Progenitor cell of endocrine pancreas (in vitro differentiated cells): ENCODE measurements at regions not wholly inside any gene's neighbourhood (a gene's known extent, or its start where the extent isn't known, plus 50 kb on each side); places are given as distances from the start of the nearest gene placed in this dataset.
"Not testable (repeated sequence)": the region's sequence is repeated elsewhere in the genome, so short reads cannot be mapped to it uniquely, and the experiment has no call there.

Experiments
- DNase-seq: peaks from one replicate; pipeline ENCODE4 v3.0.0; 2021; ENCODE audit warnings: low spot score; ENCODE audit not compliant: unreplicated experiment
- H3K27ac Mint-ChIP-seq: 2 replicates; pipeline ENCODE4 v1.8.0; 2021; ENCODE audit warnings: mild to moderate bottlenecking, moderate library complexity, mixed read lengths
- H3K27me3 Mint-ChIP-seq: 2 replicates; pipeline ENCODE4 v1.8.0; 2021; ENCODE audit warnings: mixed read lengths
- H3K36me3 Mint-ChIP-seq: 2 replicates; pipeline ENCODE4 v1.8.0; 2022; ENCODE audit warnings: mixed read lengths; ENCODE audit not compliant: insufficient read depth
- H3K4me1 Mint-ChIP-seq: 2 replicates; pipeline ENCODE4 v1.8.0; 2021; ENCODE audit warnings: low read depth, mixed read lengths
- H3K4me3 Mint-ChIP-seq: 2 replicates; pipeline ENCODE4 v1.8.0; 2021; ENCODE audit warnings: low read depth, mild to moderate bottlenecking, moderate library complexity, mixed read lengths
- H3K9me3 Mint-ChIP-seq: 2 replicates; pipeline ENCODE4 v1.8.0; 2021; ENCODE audit warnings: low read depth, mixed read lengths

GRCh38 chr12:9421520-9422086 is 186.1 kb downstream of the KLRB1 start:
- H3K27ac Mint-ChIP-seq, H3K36me3 Mint-ChIP-seq, H3K27me3 Mint-ChIP-seq, H3K4me3 Mint-ChIP-seq, DNase-seq, H3K9me3 Mint-ChIP-seq, H3K4me1 Mint-ChIP-seq: not testable (repeated sequence)

DNA sequence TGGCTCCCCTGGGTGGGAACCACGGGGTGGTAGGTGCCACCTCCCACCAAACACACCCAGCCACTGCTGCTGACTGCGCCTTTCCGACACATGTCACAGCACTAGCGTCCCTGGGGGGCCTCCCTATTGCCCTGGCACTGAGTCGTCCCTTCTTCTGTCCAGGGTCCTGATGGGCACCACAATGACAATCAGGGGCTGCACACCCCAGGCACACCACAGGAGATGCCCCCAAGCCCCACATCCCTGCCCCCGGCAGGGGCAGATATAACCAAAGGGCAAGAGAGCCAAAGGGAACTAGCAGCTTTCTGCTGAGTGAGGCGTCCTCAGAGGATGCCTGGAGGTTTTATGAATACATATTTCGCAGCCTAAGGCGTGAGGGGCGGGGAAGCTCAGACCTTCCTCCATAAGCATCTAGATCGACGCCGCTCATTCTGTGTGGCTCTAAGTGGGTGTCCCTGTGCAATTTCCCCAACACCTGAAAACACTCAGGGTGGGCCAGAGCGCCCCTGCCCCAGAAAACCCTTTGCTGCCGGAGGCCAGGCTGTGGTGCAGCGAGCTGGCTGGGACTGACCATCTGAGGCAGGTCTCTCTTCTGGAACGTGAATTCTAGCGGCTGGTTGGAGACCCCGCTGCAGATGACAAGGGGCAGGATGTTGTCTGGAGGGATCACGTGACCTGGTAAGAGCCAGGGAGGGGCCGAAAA is 186.7 kb downstream of the KLRB1 start:
- not testable (repeated sequence) for H3K27ac Mint-ChIP-seq, DNase-seq, H3K36me3 Mint-ChIP-seq, H3K27me3 Mint-ChIP-seq, H3K9me3 Mint-ChIP-seq, H3K4me1 Mint-ChIP-seq, H3K4me3 Mint-ChIP-seq

DNA sequence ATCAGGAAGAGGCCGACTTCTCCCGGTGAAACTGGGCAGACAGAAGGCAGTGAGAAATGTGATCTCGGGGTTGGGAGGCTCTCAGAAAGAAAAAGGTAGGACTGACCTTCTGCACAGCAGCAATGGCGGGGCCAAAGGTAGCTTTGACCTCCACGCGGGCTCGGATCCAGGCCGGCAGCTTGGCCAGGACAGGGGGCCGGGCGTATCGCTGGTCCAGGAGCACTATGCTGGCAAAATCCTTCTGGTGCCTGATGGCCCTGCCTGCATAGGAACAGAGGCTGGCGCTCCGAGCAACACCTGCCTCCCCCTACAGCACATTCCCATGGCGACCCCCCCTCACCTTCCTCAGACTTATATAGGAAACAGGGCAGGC is 189.1 kb downstream of the KLRB1 start:
- H3K4me3 Mint-ChIP-seq, H3K27ac Mint-ChIP-seq, H3K4me1 Mint-ChIP-seq, H3K36me3 Mint-ChIP-seq, DNase-seq, H3K27me3 Mint-ChIP-seq, H3K9me3 Mint-ChIP-seq: not testable (repeated sequence)

GRCh38 chr12:9417947-9418668 is 189.6 kb downstream of the KLRB1 start:
- not testable (repeated sequence) for H3K36me3 Mint-ChIP-seq, DNase-seq, H3K4me1 Mint-ChIP-seq, H3K27me3 Mint-ChIP-seq, H3K27ac Mint-ChIP-seq, H3K9me3 Mint-ChIP-seq, H3K4me3 Mint-ChIP-seq

DNA sequence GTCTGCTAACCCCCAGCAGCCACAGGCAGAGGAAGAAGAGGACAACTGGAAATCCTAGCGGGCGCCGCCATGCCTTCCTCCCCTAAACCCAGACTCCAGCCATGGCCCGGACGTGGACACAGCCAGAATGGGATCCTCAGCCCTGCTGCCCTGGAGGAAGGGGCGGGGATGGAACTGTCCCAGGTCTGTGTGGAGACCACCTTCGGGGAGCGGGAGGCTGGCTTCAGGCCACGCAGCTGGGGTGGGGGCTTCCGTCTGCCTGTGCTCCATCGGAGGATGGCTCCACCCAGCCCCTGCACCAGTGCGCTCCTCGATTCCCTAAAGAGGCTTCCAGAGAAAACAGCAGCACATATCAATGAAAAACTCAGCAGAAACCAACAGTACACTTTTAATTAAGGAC is 190.4 kb downstream of the KLRB1 start:
- not testable (repeated sequence) for H3K9me3 Mint-ChIP-seq, H3K4me1 Mint-ChIP-seq, H3K27me3 Mint-ChIP-seq, H3K4me3 Mint-ChIP-seq, H3K27ac Mint-ChIP-seq, DNase-seq, H3K36me3 Mint-ChIP-seq

DNA sequence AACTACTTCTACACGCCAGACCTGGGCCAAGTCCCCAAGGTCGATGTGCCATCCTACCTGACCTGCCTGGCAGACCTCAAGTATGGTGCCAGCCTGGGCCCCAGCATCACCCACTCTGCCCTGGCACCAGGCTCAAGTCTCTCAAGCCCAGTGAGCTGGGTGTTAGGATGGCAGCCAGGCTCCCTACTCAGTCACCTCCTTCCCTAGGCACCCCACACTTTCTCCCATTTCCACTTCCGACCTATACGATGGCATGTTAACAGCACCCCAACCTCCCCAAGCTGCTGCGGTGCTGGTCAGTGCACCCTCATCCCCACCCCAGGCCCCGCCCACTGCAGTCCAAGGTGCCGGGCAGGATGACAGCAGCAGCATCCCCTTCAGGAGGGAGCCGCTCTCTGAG is 191.4 kb downstream of the KLRB1 start:
- not testable (repeated sequence) for H3K4me3 Mint-ChIP-seq, DNase-seq, H3K36me3 Mint-ChIP-seq, H3K27ac Mint-ChIP-seq, H3K9me3 Mint-ChIP-seq, H3K4me1 Mint-ChIP-seq, H3K27me3 Mint-ChIP-seq

DNA sequence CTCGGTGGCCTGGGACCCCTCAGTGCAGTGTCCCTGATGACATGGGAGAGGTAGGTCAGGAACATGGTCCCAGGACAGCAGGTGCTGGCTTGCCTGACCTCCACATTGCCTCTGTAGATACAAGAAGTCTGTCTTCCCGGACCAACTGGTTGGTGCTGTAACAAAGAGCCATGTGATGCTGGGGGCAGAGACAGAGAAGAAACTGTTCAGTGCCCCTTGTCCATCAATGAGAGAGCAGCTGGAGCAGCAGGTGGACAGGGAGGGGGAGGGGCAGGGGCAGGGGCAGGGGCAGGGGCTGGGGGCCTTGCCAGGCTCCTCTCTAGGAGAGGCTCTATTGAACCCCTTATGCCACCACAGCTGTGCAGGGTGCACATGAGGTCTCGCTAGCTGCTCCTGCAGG is 191.8 kb downstream of the KLRB1 start:
- not testable (repeated sequence) for H3K27ac Mint-ChIP-seq, H3K36me3 Mint-ChIP-seq, H3K4me1 Mint-ChIP-seq, H3K27me3 Mint-ChIP-seq, DNase-seq, H3K4me3 Mint-ChIP-seq, H3K9me3 Mint-ChIP-seq

- H3K9me3 Mint-ChIP-seq, H3K4me3 Mint-ChIP-seq, DNase-seq, H3K36me3 Mint-ChIP-seq, H3K4me1 Mint-ChIP-seq, H3K27ac Mint-ChIP-seq, H3K27me3 Mint-ChIP-seq: not testable (repeated sequence)
Observed at GRCh38 chr12:9413862-9414261, 193.9 kb downstream of the KLRB1 start.

GRCh38 chr12:9412459-9412858 is 195.3 kb downstream of the KLRB1 start:
- not testable (repeated sequence) for DNase-seq, H3K4me3 Mint-ChIP-seq, H3K36me3 Mint-ChIP-seq, H3K27me3 Mint-ChIP-seq, H3K9me3 Mint-ChIP-seq, H3K4me1 Mint-ChIP-seq
- H3K27ac Mint-ChIP-seq: peak overlapping the region; percentile 63

- H3K27ac Mint-ChIP-seq, H3K4me3 Mint-ChIP-seq, H3K4me1 Mint-ChIP-seq, DNase-seq, H3K27me3 Mint-ChIP-seq, H3K36me3 Mint-ChIP-seq, H3K9me3 Mint-ChIP-seq: not testable (repeated sequence)
Observed at GRCh38 chr12:9411616-9412268, 196.0 kb downstream of the KLRB1 start.

- not testable (repeated sequence) for H3K4me3 Mint-ChIP-seq, DNase-seq, H3K9me3 Mint-ChIP-seq, H3K4me1 Mint-ChIP-seq, H3K27me3 Mint-ChIP-seq, H3K36me3 Mint-ChIP-seq
- peak overlapping the region; percentile 41 for H3K27ac Mint-ChIP-seq
Observed at GRCh38 chr12:9407425-9407748, 199.2 kb upstream of the PZP start.
